Stomach (tissue), 8 donors: ENCODE measurements at regions not wholly inside any gene's neighbourhood (a gene's known extent, or its start where the extent isn't known, plus 50 kb on each side); places are given as distances from the start of the nearest gene placed in this dataset.

ENCODE experiments used
- DNase-seq, 2 donors: peaks; one replicate each; pipeline versions ENCODE4 v3.0.0 to v3.0.0-alpha.2; 2013 to 2019
- H3K27ac ChIP-seq, 5 donors: fragments of 200-600 bp in 4 of 5; sonication (generic) in 4 of 5; one replicate each; pipeline ENCODE4 v1.5.1; 2013 to 2019; ENCODE audit warnings: mild to moderate bottlenecking in 1 of 5, moderate library complexity in 1 of 5
- H3K27me3 ChIP-seq, 3 donors: fragments of 200-600 bp; sonication (generic); one replicate each; pipeline ENCODE4 v1.5.1; 2017 to 2019; ENCODE audit warnings: mixed run types in 1 of 3
- H3K36me3 ChIP-seq, 4 donors: fragments of 200-600 bp; sonication (generic); 1 replicate in 3 of 4; 2 replicates in 1 of 4; pipeline ENCODE4 v1.5.1; 2016 to 2019
- H3K4me1 ChIP-seq, 4 donors: fragments of 200-600 bp; sonication (generic); one replicate each; pipeline ENCODE4 v1.5.1; 2016 to 2019
- H3K4me3 ChIP-seq, 4 donors: fragments of 200-600 bp; sonication (generic) in 3 of 4; one replicate each; pipeline ENCODE4 v1.5.1; 2016 to 2019; ENCODE audit warnings: mild to moderate bottlenecking in 1 of 4
- H3K9me3 ChIP-seq, 4 donors: fragments of 200-600 bp; sonication (generic); one replicate each; pipeline ENCODE4 v1.5.1; 2016 to 2019
- CTCF ChIP-seq, 7 experiments: fragments of 450-650 bp in 4 of 7; fragments of 200-600 bp in 3 of 7; sonication (generic) in 3 of 7; IDR thresholded peaks; one replicate each; pipeline ENCODE4 v1.5.1; 2016 to 2019; ENCODE audit warnings: antibody characterized with exemption in 7 of 7, control low read depth in 2 of 7, mild to moderate bottlenecking in 1 of 7
- EP300 ChIP-seq: sonication (generic); formaldehyde crosslinking; IDR thresholded peaks from one replicate; pipeline ENCODE4 v1.6.1; 2017; ENCODE audit warnings: antibody characterized with exemption
- POLR2A ChIP-seq, 4 donors: fragments of 450-650 bp; IDR thresholded peaks; one replicate each; pipeline ENCODE4 v1.6.1; 2016; ENCODE audit warnings: antibody characterized with exemption in 4 of 4, control low read depth in 2 of 4, mild to moderate bottlenecking in 1 of 4, moderate library complexity in 1 of 4
- POLR2AphosphoS5 ChIP-seq, 3 donors: sonication (generic); formaldehyde crosslinking; IDR thresholded peaks; one replicate each; pipeline ENCODE4 v1.6.1; 2016; ENCODE audit warnings: antibody characterized with exemption in 3 of 3
- WGBS, 5 donors: extraction: QIAGEN DNeasy Blood & Tissue Kit in 3 of 5; methylation state at CpG; one replicate each; pipeline versions ENCODE4 v1.1.5 to v1.1.7; 2013 to 2018; 5-methylcytosine and 5-hydroxymethylcytosine counted together
- intact Hi-C: fragments of 100-400 bp; cut with DNase I; formaldehyde crosslinking; loops from one replicate; pipeline ENCODE4 v1.15.1; 2023; ENCODE audit warnings: low total_unique reads
- donor health status: healthy with polysubstance abuse.
- donor health status: Bipolar disorder and iron deficiency.
- donor health status: healthy.

GRCh38 chr18:60259052-60259681, 113.4 kb downstream of the MC4R start:
- 73 to 87% (median 81%) methylated on average over 6 of the region's 6 CpGs for WGBS, 5 donors
- TF ChIP-seq CTCF (IDR thresholded peaks at IDR 0.05) = no peak
- TF ChIP-seq POLR2AphosphoS5 (IDR thresholded peaks at IDR 0.05) = no peak
- TF ChIP-seq POLR2A (IDR thresholded peaks at IDR 0.05) = no peak
- no peak for TF ChIP-seq EP300
- Histone ChIP-seq H3K4me1 (no peaks in the 10 kb centered on the region), H3K27me3 (no peaks in the 10 kb centered on the region), H3K27ac (no peak overlapping the region), H3K36me3 (no peaks in the 10 kb centered on the region), H3K9me3 (no peaks in the 10 kb centered on the region), H3K4me3 (no peak overlapping the region)
- intact Hi-C loops = no loop called here
- DNase-seq = no peak

DNA sequence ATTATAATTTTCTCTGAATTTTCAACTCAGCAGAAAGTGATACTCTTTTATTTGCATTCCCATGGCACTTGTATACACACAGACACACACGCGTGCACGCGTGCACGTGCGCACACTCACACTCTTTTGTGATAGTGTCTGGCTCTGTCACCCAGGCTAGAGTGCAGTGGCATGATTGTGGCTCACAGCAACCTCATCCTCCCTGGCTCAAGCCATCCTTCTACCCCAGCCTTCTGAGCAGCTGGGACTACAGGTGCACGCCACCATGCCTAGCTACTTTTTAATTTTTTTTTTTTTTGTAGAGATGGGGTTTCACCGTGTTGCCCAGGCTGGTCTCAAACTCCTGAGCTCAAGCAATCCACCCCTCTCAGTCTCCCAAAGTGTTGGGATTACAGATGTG, 123.2 kb downstream of the MC4R start:
- Histone ChIP-seq H3K9me3 (peaks cover 0 to 5% (median 0%) of the 10 kb centered on the region in 4 donors), H3K4me1 (no peaks in the 10 kb centered on the region), H3K27me3 (no peaks in the 10 kb centered on the region), H3K27ac (no peak overlapping the region), H3K36me3 (no peaks in the 10 kb centered on the region), H3K4me3 (no peak overlapping the region)
- TF ChIP-seq CTCF (IDR thresholded peaks at IDR 0.05) (no peak), POLR2AphosphoS5 (IDR thresholded peaks at IDR 0.05) (no peak), EP300 (no peak), POLR2A (IDR thresholded peaks at IDR 0.05) (no peak)
- intact Hi-C loops = no loop called here
- no peak for DNase-seq
- 90 to 94% (median 93%) methylated on average over 8 of the region's 8 CpGs for WGBS, 5 donors

GRCh38 chr18:60248336-60249330, 123.9 kb downstream of the MC4R start:
- TF ChIP-seq CTCF (IDR thresholded peaks at IDR 0.05) (no peak), POLR2AphosphoS5 (IDR thresholded peaks at IDR 0.05) (no peak), POLR2A (IDR thresholded peaks at IDR 0.05) (no peak), EP300 (no peak)
- 71 to 88% (median 79%) methylated on average over 2 of the region's 2 CpGs for WGBS, 5 donors
- no peaks in the 10 kb centered on the region for H3K27me3 ChIP-seq
- H3K27ac ChIP-seq = no peak overlapping the region
- H3K36me3 ChIP-seq = no peaks in the 10 kb centered on the region
- H3K4me1 ChIP-seq = no peaks in the 10 kb centered on the region
- H3K4me3 ChIP-seq = no peak overlapping the region
- peaks cover 0 to 7% (median 0%) of the 10 kb centered on the region in 4 donors for H3K9me3 ChIP-seq
- intact Hi-C loops = no loop called here
- DNase-seq = no peak

DNA sequence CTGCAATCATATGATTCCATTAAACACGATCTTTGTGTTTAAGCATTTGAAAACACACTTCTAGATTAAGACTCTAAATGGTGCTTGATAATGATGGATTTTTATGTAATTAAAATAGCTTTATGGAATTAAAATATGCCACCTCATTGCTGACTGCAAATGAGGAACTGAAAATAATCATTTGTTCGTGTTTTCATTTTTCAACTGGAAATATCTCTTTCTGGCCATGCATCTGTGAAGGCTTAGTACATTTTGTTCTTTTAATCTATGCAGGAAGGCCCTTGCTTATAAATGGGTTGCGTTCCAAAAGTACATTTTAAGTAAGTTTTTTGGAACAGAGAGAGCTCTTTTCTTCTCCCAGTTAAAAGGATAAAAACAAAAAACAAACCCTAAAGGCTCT, 125.5 kb downstream of the MC4R start:
- intact Hi-C loops = no loop called here
- DNase-seq = no peak
- WGBS, 5 donors = 47 to 56% (median 53%) methylated on average over 3 of the region's 3 CpGs
- H3K4me1 ChIP-seq = no peaks in the 10 kb centered on the region
- no peaks in the 10 kb centered on the region for H3K27me3 ChIP-seq
- H3K27ac ChIP-seq = no peak overlapping the region
- H3K36me3 ChIP-seq = no peaks in the 10 kb centered on the region
- peaks cover 0 to 7% (median 0%) of the 10 kb centered on the region in 4 donors for H3K9me3 ChIP-seq
- no peak overlapping the region for H3K4me3 ChIP-seq
- TF ChIP-seq CTCF (IDR thresholded peaks at IDR 0.05) = no peak
- no peak for TF ChIP-seq POLR2A (IDR thresholded peaks at IDR 0.05)
- TF ChIP-seq POLR2AphosphoS5 (IDR thresholded peaks at IDR 0.05) = no peak
- TF ChIP-seq EP300 = no peak
